ENCODE measurements at regions not wholly inside any gene's neighbourhood (a gene's known extent, or its start where the extent isn't known, plus 50 kb on each side); places are given as distances from the start of the nearest gene placed in this dataset.

GRCh38 chr10:107933076-107933475, 768.6 kb upstream of the SORCS1 start:
- no peak for DNase-seq

DNA sequence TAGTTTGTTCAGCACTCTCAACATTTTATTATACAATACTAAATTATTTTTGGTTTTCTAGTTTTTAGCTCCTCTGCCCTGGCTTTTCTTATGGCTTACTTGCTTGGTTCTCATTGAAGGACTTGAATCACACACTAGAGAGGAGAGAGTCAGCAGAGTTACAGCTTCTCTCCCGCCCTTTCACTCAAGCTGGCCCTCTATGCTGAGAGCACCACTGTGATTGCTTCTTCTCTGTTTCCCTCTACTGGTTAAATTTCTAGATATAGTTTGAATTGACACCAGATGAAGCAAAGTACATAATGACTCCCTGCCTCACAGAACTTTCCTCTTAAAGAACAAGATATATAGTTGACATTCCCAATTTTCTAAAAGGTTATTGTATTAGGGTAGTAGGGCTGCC, 767.3 kb upstream of the SORCS1 start:
- DNase-seq, result no peak

- no peak for DNase-seq
Observed at GRCh38 chr10:107930037-107930436, 765.5 kb upstream of the SORCS1 start.

GRCh38 chr10:107924458-107924857, 760.0 kb upstream of the SORCS1 start:
- no peak for DNase-seq

DNA sequence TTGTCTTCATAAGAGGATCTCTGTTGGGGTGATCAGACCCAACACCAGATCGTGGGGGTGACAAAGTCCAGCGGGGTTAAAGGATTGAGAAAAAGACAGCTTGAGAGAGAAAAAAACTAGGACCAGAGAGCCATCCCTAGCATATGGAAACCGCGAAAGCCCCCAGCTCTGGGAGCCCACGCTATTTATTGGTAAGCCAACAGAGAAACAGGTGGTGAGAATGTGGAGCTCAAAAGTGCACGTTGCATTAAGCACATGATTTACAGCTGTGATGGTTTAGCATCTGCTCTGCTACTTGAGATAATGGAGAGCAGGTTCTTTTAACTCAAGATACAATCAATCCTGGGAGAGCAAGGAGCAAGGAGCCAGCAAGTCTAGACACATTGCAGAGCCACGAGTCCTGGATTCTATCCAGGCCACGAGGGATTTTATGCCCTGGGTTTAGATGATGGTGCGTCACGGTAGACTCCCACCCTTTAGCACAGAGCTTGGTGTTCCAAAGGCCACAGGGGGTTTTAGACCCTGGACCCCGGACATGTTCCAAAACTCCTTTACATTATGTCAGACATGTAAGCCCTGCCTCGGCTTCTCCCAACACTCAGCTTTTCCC, 755.2 kb upstream of the SORCS1 start:
- DNase-seq, result no peak

GRCh38 chr10:107918171-107918570, 753.7 kb upstream of the SORCS1 start:
- DNase-seq, result no peak

GRCh38 chr10:107915215-107915610, 750.7 kb upstream of the SORCS1 start:
- DNase-seq, result no peak

DNA sequence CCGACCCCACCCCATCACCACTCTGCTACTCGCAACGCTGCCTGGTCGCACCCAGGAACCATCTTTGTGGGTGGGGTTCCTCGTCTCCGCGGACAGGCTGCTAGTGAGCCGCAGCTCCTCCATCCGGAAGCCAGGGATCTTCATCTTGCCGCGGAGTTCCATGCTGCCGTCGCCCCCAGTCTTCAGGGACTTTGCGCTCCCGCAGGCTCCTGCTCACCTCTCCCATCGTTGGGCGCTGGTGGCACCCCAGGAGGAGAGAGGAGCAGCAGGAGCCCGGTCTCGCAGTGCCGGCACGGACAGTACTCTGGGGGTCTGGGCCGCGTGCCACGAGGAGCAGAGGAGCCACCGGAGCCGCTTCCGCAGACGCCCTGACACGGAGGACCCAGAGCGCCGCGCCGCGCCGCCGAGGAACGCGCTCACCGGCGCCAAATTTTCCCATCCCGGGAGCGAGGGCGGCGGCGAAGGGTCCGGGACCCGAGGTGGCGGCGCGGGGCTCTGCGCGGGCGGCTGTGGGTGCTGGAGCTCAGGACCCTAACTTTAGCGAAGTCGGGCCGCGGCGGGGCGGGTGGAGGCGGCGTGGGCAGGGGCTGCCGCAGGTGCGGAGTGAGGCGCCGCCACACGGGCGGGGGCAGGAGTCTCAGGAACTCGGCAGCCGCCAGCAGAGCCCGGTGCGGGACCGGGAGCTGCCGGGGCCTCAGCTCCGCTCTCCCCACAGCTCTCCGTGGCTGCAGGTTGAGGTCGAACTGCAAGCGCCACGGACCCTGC, 750.1 kb upstream of the SORCS1 start:
- DNase-seq, result no peak

GRCh38 chr10:107913317-107914294, 749.1 kb upstream of the SORCS1 start:
- no peak for DNase-seq

GRCh38 chr10:107901076-107901475, 736.6 kb upstream of the SORCS1 start:
- no peak for DNase-seq

DNA sequence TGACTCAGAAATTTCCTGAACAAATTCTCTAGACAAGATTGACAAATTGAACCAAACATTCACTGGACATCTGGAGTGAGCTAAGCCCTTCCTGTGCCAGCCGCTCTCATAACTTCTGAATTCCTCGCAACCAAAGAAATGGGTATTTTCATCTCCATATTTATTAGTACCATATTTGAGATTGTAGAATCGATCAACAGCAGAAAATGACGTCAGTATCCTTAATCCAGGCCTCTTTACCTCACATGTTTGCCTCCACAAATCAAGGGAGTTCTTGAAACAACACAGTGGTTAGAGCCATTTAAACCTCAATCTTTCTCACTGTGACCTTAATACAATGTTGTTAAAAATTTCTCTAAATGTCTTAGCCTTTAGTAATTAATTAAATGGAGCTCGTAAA, 735.6 kb upstream of the SORCS1 start:
- DNase-seq, result no peak

GRCh38 chr10:107899502-107900062, 735.1 kb upstream of the SORCS1 start:
- DNase-seq, result no peak

- no peak for DNase-seq
Observed at GRCh38 chr10:107899075-107899474, 734.6 kb upstream of the SORCS1 start.

- no peak for DNase-seq
Observed at GRCh38 chr10:107898392-107898791, 733.9 kb upstream of the SORCS1 start.

DNA sequence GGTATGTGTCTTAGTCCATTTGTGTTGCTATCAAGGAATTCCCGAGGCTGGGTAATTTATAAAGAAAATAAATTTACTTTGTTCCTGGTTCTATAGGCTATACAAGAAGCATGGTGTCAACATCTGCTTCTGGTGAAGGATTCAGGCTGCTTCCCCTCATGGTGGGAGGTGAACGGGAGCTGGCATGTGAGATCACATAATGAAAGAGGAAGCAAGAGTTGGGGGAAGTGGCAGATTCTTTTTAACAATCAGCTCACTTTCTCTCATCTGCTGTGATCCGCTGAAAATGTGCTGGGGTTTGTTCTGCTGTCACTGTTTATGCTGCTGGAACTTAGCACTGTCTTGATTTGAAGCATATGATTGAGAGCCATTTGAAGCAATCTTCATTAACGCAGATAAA, 730.0 kb upstream of the SORCS1 start:
- no peak for DNase-seq

GRCh38 chr10:107889105-107889504, 724.6 kb upstream of the SORCS1 start:
- no peak for DNase-seq

GRCh38 chr10:107880185-107880584, 715.7 kb upstream of the SORCS1 start:
- DNase-seq, result no peak

DNA sequence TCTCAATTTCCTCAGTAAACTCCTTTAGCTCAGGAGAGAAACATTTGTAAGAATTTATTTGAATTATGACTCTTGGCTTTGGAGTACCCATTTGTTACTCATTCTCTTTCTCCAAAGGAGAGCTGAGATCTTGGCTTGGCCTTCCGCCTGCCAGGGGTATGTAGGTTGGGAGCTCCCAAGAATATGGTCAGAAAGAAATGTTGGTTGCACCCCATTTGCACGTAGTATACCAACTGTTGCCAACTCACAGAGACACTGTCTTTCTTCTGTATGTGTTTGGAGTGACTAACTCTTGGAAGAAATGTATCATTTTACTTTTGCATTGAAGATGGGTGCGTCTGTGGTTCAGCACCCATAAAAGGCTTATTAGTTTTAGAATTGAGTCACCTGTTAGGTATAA, 708.5 kb upstream of the SORCS1 start:
- DNase-seq, result no peak

DNA sequence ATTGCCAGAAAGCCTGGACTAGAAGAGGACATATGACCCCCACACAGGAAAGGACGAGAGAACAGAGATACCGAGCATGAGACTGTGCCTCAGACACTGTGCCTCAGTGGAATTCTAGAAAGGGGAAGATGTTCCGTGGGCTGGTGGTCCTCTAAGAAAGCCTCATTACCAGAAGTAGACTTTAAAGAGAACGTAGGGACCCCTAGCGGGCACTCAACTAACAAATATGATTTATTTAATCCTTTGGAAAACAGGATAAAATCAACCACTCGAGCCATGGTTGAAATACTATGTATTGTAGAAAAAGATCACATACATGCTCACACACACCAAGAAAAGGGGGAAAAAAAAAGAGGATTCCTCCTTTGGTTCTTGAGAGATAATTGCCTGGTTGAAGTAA, 701.2 kb upstream of the SORCS1 start:
- DNase-seq, result no peak

DNA sequence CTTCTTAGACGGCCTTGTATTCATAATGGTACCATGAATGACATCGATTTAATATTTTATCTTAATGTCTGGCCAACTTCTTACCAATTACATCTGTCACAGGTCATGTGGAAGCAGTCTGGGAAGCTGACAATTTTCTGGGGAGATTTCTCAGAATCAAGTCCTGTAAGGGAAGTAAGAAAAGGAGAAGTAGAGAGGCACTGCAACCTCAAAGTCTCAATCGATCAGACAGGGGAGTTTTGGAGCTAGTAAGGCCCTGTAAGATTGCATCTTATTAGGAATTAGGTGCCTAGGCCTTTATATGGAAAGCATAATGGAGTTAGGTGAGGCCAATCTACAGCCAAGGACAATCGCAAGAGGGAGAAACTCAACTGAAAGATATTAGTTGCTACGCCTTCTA, 694.6 kb upstream of the SORCS1 start:
- no peak for DNase-seq

GRCh38 chr10:107856047-107856315, 691.5 kb upstream of the SORCS1 start:
- no peak for DNase-seq

- DNase-seq, result no peak
Observed at GRCh38 chr10:107855301-107856046, 691.0 kb upstream of the SORCS1 start.

All from stimulated activated CD4-positive, alpha-beta T cell treated with anti-CD3 and anti-CD28 coated beads, Interleukin-2, amount 100 ng/mL, for 24 hours (primary cell).